ENCODE measurements at regions not wholly inside any gene's neighbourhood (a gene's known extent, or its start where the extent isn't known, plus 50 kb on each side); places are given as distances from the start of the nearest gene placed in this dataset.

DNA sequence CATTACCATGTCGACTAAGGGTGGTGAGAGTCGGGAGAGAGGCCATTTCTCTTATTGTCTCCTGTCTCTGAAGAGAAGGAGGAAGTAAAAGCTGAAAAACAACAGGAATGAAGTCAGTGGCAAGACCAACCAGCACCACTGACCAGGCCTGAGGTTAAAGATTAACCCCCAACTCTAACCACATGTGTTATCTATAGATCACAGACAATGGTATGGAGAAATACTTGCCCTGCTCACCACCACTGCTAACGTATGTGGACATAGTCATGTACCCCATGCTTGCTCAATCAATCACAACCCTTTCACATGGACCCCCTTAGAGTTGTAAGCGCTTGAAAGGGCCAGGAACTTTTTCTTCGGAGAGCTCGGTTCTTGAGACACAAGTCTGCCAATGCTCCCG lies 690.9 kb upstream of the LMO3 start:
- TF ChIP-seq, protein P1, sequence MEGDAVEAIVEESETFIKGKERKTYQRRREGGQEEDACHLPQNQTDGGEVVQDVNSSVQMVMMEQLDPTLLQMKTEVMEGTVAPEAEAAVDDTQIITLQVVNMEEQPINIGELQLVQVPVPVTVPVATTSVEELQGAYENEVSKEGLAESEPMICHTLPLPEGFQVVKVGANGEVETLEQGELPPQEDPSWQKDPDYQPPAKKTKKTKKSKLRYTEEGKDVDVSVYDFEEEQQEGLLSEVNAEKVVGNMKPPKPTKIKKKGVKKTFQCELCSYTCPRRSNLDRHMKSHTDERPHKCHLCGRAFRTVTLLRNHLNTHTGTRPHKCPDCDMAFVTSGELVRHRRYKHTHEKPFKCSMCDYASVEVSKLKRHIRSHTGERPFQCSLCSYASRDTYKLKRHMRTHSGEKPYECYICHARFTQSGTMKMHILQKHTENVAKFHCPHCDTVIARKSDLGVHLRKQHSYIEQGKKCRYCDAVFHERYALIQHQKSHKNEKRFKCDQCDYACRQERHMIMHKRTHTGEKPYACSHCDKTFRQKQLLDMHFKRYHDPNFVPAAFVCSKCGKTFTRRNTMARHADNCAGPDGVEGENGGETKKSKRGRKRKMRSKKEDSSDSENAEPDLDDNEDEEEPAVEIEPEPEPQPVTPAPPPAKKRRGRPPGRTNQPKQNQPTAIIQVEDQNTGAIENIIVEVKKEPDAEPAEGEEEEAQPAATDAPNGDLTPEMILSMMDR (conservative IDR thresholded peaks at IDR 0.05; ENCODE audit: low read length) = no peak
- TF ChIP-seq EZH2phosphoT487 (IDR thresholded peaks at IDR 0.05; ENCODE audit: borderline replicate concordance) = no peak
